ENCODE measurements at regions not wholly inside any gene's neighbourhood (a gene's known extent, or its start where the extent isn't known, plus 50 kb on each side); places are given as distances from the start of the nearest gene placed in this dataset.

- Histone ChIP-seq H3K79me1 (ENCODE audit: insufficient read depth, low read depth, low read length, poor library complexity, severe bottlenecking) (no peaks in the 10 kb centered on the region), H4K5ac (ENCODE audit: insufficient read length, low read depth, low read length) (no peak overlapping the region), H3K79me2 (ENCODE audit: insufficient read depth, low read length) (no peaks in the 10 kb centered on the region), H2BK12ac (ENCODE audit: insufficient read length, low read depth, low read length) (no peak overlapping the region), H3K9ac (ENCODE audit: extremely low read depth, insufficient read length, low read length) (no peak overlapping the region), H3K56ac (ENCODE audit: insufficient read length, low read depth, low read length) (no peak overlapping the region), H3K18ac (ENCODE audit: insufficient read length, low read depth, low read length) (no peak overlapping the region), H2BK5ac (ENCODE audit: insufficient read length, low read length) (no peak overlapping the region), H2AK5ac (ENCODE audit: insufficient read length, low read length) (no peak overlapping the region), H3K4ac (ENCODE audit: low read depth, low read length) (no peak overlapping the region), H4K20me1 (ENCODE audit: control insufficient read depth, insufficient read depth, insufficient read length) (no peaks in the 10 kb centered on the region), H3K27ac (ENCODE audit: insufficient read length, low read depth, low read length) (no peak overlapping the region), H2AFZ (ENCODE audit: low read length) (no peak overlapping the region), H2BK15ac (ENCODE audit: low read depth, low read length) (no peak overlapping the region), H3K4me2 (ENCODE audit: insufficient read depth, insufficient read length, low read length) (no peak overlapping the region), H3K27me3 (ENCODE audit: insufficient read depth, low read length) (no peaks in the 10 kb centered on the region), H3K23ac (ENCODE audit: insufficient read length, low read depth, low read length) (no peak overlapping the region), H4K8ac (replicated peaks; ENCODE audit: insufficient read length, low read depth, low read length) (no peak overlapping the region), H3K4me1 (ENCODE audit: insufficient read depth, low read length) (no peaks in the 10 kb centered on the region; the same call in 1 of the 2 replicates), H3T11ph (ENCODE audit: low read length) (no peak overlapping the region), H4K91ac (ENCODE audit: insufficient read length, low read depth, low read length) (no peak overlapping the region), H3K9me3 (ENCODE audit: control insufficient read depth, low read depth, low read length) (no peaks in the 10 kb centered on the region), H3K14ac (ENCODE audit: insufficient read depth, low read length) (no peak overlapping the region), H2BK20ac (ENCODE audit: low read depth, low read length, poor library complexity, severe bottlenecking) (no peak overlapping the region), H2BK120ac (ENCODE audit: low read depth, low read length, poor library complexity, severe bottlenecking) (no peak overlapping the region), H3K23me2 (ENCODE audit: insufficient read length, low read depth, low read length, poor library complexity, severe bottlenecking) (no peaks in the 10 kb centered on the region)
- Mint-ChIP-seq H3K36me3 (ENCODE audit: insufficient read depth in 1 of 3, low read depth in 3 of 3) (no peaks in the 10 kb centered on the region), H3K27me3 (ENCODE audit: low read depth) (no peaks in the 10 kb centered on the region), H3K27ac (no peak overlapping the region), H3K4me3 (no peak overlapping the region), H3K9me3 (no peaks in the 10 kb centered on the region; a peak in 1 of 5 replicates), H3K4me1 (peaks cover 5% of the 10 kb centered on the region in 2 experiments; a peak in 3 of 4 replicates)
- DNase-seq = no peak
- no peak for TF ChIP-seq CTCF (conservative IDR thresholded peaks at IDR 0.05)
Observed at GRCh38 chr5:28707706-28708105, 1669.3 kb upstream of the CDH9 start.

Data from H9 (cell line).